Activated B cell treated with CpG ODN at 0.5 μM for 24 hours (primary cell): ENCODE measurements at regions not wholly inside any gene's neighbourhood (a gene's known extent, or its start where the extent isn't known, plus 50 kb on each side); places are given as distances from the start of the nearest gene placed in this dataset.

Experiments used
- ATAC-seq: fragments of 200-7000 bp; cut with Tn5 transposase; one replicate; pipeline ENCODE4 v1.10.0; 2021; ENCODE audit warnings: low read depth, mild to moderate bottlenecking, moderate library complexity
- CTCF ChIA-PET: fragments of 350-600 bp; sonication (Branson Sonifier 250); formaldehyde crosslinking; loops from one replicate; lab custom pipeline; 2021; ENCODE audit warnings: antibody characterized with exemption; lab: Charles Lee
- POLR2A ChIA-PET: fragments of 350-600 bp; sonication (Branson Sonifier 250); formaldehyde crosslinking; loops from one replicate; lab custom pipeline; 2021; ENCODE audit warnings: antibody characterized with exemption; lab: Charles Lee
- DNase-seq: peaks from one replicate; pipeline ENCODE4 v3.0.0; 2022
- H3K27ac Mint-ChIP-seq: one replicate; pipeline ENCODE4 v1.8.0; 2020; ENCODE audit warnings: mixed read lengths
- H3K27me3 Mint-ChIP-seq: one replicate; pipeline ENCODE4 v1.8.0; 2021; ENCODE audit warnings: mixed read lengths
- H3K36me3 Mint-ChIP-seq: one replicate; pipeline ENCODE4 v1.8.0; 2021; ENCODE audit warnings: low read depth, mixed read lengths
- H3K4me1 Mint-ChIP-seq: one replicate; pipeline ENCODE4 v1.8.0; 2021; ENCODE audit warnings: mixed read lengths
- H3K4me3 Mint-ChIP-seq: one replicate; pipeline ENCODE4 v1.8.0; 2020; ENCODE audit warnings: mild to moderate bottlenecking, mixed read lengths
- H3K9me3 Mint-ChIP-seq: one replicate; pipeline ENCODE4 v1.8.0; 2020; ENCODE audit warnings: mixed read lengths
- CTCF ChIP-seq: fragments of 200-600 bp; IDR thresholded peaks from one replicate; pipeline ENCODE4 v1.8.0; 2022; ENCODE audit warnings: antibody characterized with exemption, mild to moderate bottlenecking
- intact Hi-C: fragments of 100-400 bp; cut with micrococcal nuclease; formaldehyde crosslinking; loops from one replicate; pipeline ENCODE4 v1.15.1; 2024

- no peak for DNase-seq
- intact Hi-C loops = no loop called here
- Mint-ChIP-seq H3K27ac (peak overlapping the region; percentile 70), H3K36me3 (peaks cover 3% of the 10 kb centered on the region), H3K4me3 (no peak overlapping the region), H3K27me3 (no peaks in the 10 kb centered on the region), H3K9me3 (peaks cover 2% of the 10 kb centered on the region), H3K4me1 (peaks cover 67% of the 10 kb centered on the region)
- POLR2A ChIA-PET = interaction anchor here (1.1 to 1.8 kb wide), 2 partner anchors 180 to 717 kb away, joined by 4 to 6 read pairs; no protein-coding TSS in a partner anchor
- CTCF ChIA-PET = no interaction called here
- ATAC-seq = no peak
- no peak for TF ChIP-seq CTCF
These were observed 568.3 kb upstream of the MEF2C start for GRCh38 chr5:89451263-89451662.

- Mint-ChIP-seq H3K36me3 (peaks cover 3% of the 10 kb centered on the region), H3K27ac (peak overlapping the region; percentile 85), H3K27me3 (no peaks in the 10 kb centered on the region), H3K4me3 (no peak overlapping the region), H3K4me1 (peaks cover 72% of the 10 kb centered on the region), H3K9me3 (peaks cover 2% of the 10 kb centered on the region)
- DNase-seq (no peak), ATAC-seq (no peak)
- intact Hi-C loops = no loop called here
- POLR2A ChIA-PET = interaction anchor here (0.7 to 1.2 kb wide), 3 partner anchors 567 to 716 kb away, joined by 4 read pairs; partner anchors contain the start of gene MEF2C
- CTCF ChIA-PET = interaction anchor here (1.3 kb wide), 1 partner anchor 13 kb away, joined by 3 read pairs; no protein-coding TSS in a partner anchor
- TF ChIP-seq CTCF = no peak
These were observed 567.2 kb upstream of the MEF2C start for GRCh38 chr5:89450149-89450538.

GRCh38 chr5:89449392-89450148, 566.6 kb upstream of the MEF2C start:
- no peak for ATAC-seq
- ChIA-PET POLR2A (interaction anchor here (1.2 kb wide), 1 partner anchor 566 kb away, joined by 4 read pairs; the partner anchor contains the start of gene MEF2C), CTCF (interaction anchor here (1.3 kb wide), 1 partner anchor 13 kb away, joined by 3 read pairs; no protein-coding TSS in a partner anchor)
- intact Hi-C loops = no loop called here
- H3K9me3 Mint-ChIP-seq = peaks cover 2% of the 10 kb centered on the region
- H3K4me1 Mint-ChIP-seq = peaks cover 72% of the 10 kb centered on the region
- no peak overlapping the region for H3K4me3 Mint-ChIP-seq
- TF ChIP-seq CTCF = no peak
- peak overlapping the region; percentile 86 for H3K27ac Mint-ChIP-seq
- H3K27me3 Mint-ChIP-seq = no peaks in the 10 kb centered on the region
- peaks cover 3% of the 10 kb centered on the region for H3K36me3 Mint-ChIP-seq
- no peak for DNase-seq

- H3K4me3 Mint-ChIP-seq = no peak overlapping the region
- no peaks in the 10 kb centered on the region for H3K9me3 Mint-ChIP-seq
- H3K4me1 Mint-ChIP-seq = peaks cover 79% of the 10 kb centered on the region
- no peaks in the 10 kb centered on the region for H3K36me3 Mint-ChIP-seq
- CTCF ChIA-PET = no interaction called here
- DNase-seq (no peak), ATAC-seq (no peak)
- POLR2A ChIA-PET = interaction anchor here (3.0 kb wide), 1 partner anchor 11 kb away, joined by 28 read pairs; no protein-coding TSS in a partner anchor
- H3K27ac Mint-ChIP-seq = peak overlapping the region; percentile 86
- TF ChIP-seq CTCF = no peak
- H3K27me3 Mint-ChIP-seq = no peaks in the 10 kb centered on the region
- intact Hi-C loops = no loop called here
These were observed 564.0 kb upstream of the MEF2C start for GRCh38 chr5:89447027-89447426.

GRCh38 chr5:89445106-89445745, 562.2 kb upstream of the MEF2C start:
- peak overlapping the region; percentile 15 for H3K4me3 Mint-ChIP-seq
- CTCF ChIA-PET = no interaction called here
- no peak for DNase-seq
- no peaks in the 10 kb centered on the region for H3K36me3 Mint-ChIP-seq
- ATAC-seq = no peak
- intact Hi-C loops = no loop called here
- no peak for TF ChIP-seq CTCF
- POLR2A ChIA-PET = interaction anchor here (0.5 to 3.0 kb wide), 7 partner anchors 9 to 564 kb away, joined by 3 to 28 read pairs (median 8); partner anchors contain the start of gene MEF2C
- H3K27me3 Mint-ChIP-seq = no peaks in the 10 kb centered on the region
- peak overlapping the region; percentile 88 for H3K27ac Mint-ChIP-seq
- peaks cover 80% of the 10 kb centered on the region for H3K4me1 Mint-ChIP-seq
- H3K9me3 Mint-ChIP-seq = no peaks in the 10 kb centered on the region
